Skin of body (tissue), 1 donor: ENCODE measurements at regions not wholly inside any gene's neighbourhood (a gene's known extent, or its start where the extent isn't known, plus 50 kb on each side); places are given as distances from the start of the nearest gene placed in this dataset.

Experiments
- DNase-seq: peaks from one replicate; lab custom pipeline; 2025; lab: John Stamatoyannopoulos, UW

- no peak for DNase-seq
These were observed 94.3 kb upstream of the BHLHE23 start for GRCh38 chr20:63100926-63101699.

DNA sequence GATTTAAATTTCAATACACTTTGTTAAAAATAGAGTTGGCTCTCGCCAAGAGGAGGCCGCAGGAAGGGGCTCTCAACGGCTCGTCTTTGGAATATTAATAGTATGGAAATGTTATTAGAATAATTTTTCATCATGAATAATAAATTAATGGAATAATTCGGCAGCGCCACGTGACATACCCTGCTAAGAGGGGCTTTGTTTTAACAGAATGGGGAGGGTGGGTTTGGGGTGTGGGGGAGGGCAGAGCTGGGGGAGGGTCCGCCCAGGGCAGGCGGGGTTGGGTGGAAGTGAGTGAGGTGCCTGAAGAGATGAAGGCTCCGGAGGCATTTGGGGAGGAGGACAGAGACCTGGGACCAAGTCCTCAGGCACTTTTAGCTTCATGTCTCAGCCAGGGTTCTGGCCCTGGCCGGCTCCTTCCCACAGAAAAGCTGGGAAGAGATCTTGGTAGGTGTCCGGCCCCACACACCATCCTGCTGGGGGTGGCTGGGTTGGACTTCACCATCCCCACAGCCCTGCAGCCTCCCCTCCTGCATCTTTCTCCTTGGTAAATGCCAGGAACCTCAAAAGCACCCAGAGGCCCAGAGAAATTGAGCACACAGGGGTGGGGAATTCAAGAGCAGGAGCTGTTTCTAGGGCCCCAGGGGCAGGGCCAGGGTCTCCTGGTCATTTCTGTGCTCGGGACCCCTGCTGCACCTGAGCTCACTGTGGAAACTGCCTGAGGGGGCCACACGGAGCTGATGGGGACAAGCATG is 93.6 kb upstream of the BHLHE23 start:
- DNase-seq: no peak

- no peak for DNase-seq
These were observed 92.9 kb upstream of the BHLHE23 start for GRCh38 chr20:63099456-63100173.

DNA sequence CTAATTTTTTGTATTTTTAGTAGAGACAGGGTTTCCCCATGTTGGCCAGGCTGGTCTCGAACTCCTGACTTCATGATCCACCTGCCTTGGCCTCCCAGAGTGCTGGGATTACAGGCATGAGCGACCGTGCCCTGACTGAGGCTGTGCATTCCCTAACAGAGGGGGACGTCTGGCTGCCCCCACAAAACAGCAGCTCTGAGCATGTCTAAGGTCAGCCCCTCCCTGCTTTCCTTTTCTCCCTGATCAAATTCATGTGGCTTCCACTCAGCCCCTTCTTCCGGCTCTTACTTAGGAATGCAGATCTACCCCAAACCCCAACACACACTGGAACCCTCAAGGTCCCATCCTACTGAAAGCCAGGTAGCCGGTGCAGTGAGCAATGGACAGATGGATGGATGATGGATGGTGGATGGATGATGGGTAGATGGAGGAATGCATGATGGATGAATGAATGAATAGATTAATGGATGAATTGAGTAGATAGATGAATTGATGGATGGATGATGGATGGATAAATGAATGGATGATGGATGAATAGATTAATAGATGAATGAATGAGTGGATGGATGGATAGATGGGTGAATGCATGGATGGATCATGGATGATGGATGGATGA is 91.5 kb upstream of the BHLHE23 start:
- no peak for DNase-seq

DNA sequence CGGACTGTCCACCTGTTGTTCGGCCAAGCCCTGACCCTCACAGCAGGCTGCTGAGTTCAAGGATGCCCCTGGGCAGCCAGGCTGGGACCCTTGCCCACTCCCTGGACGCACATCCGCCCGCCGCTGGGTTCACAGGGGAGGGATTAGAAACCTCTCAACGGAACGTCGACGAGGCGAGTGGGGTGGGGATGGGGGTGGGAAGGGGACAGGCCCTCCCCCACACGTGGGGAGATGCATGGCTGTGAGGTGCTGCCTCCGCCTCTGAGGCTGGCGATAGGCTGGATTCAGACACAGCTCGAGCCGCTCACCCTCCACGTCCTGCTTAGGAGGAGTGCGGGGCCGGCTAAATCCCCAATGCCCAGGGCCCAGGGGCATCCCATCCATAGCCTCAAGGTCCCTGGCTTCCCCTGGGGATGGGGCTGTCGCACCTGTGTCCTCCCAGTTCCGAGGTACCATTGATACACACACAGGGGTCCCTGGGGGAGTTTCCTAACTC is 90.6 kb upstream of the BHLHE23 start:
- no peak for DNase-seq

- no peak for DNase-seq
These were observed 90.0 kb upstream of the BHLHE23 start for GRCh38 chr20:63096681-63097335.

DNA sequence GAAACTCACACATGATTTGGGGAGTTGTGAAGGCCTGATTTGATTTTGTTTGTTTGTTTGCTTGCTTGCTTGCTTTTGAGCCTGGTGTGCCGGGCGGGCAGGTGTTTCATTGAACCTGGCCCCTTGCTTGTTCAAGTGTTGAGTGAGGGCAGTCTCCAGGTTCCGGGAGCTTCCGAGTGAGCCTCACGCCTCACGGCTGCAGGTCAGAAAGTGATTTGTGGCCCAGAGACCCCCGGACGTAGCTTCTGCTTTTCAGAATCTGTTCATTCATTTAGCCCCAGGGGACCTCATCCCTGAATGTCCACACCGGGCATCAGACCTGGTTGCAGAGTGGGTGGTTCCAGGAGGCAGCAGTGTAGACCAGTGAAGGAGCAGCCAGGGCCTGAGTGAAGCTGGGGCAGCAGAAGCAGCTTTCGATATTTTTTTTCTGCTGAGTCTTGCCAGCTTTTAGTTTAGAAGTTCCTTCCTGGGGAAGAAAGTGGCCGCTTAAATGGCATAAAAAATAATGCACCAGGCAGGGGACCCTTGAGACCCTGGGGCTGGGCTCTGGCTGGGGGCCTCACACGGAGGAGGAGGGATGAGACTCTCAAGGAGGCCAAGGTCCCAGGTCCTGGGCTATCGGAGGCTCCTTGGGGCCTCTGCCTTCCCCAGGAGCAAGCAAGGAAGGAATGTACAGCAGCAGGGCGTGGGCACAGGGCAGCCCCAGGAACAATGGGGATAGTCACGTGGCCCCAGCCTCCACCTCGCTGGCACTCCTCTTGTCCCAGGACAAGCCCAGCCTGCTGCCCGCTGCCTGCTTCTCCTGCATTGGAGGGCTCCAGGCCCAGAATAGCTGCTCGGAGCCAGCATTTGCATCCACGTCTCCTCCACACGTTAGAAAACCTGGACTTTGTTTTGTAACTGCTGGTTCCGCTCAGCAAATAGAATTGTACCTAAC is 89.2 kb upstream of the BHLHE23 start:
- DNase-seq: no peak

GRCh38 chr20:63094767-63095499 is 88.2 kb upstream of the BHLHE23 start:
- DNase-seq: no peak

DNA sequence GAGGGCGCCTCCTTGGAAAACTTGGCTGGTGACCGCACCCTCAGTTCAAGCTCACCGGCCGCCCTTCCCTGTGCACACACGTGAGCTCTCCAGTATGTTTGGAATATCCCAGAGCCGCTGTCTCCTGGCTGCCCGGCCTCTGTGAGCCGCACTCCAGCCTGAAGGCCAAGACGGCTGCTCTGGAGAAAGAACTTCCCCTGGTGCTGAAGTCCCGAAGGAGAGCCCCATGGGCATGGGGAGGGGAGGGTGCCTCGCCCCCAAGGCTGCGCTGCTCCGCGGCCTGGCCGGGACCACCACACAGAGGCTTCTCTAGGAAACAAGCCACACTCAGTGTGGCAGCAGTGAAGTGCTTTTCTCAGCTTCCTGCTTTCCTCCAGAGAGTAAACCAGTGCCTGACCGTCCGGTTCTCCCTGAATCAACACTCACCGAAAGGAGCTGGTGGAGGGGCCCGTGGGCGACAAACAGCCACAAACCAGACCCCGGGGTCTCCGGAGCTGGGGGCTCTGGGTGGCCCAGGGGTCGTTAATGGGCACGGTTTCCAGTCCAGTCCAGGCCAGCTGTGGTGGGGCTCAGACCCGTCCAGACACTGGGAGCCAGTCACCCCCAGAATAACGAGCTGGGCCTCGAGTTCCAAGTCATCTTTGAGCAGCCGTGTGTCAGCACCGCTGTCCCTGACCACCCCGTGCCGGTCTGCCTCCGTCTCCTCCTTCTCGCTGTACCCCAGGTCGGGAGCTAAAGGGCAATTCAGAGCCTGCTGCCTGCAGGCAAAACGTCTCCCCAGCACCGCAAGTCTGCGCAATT is 87.4 kb upstream of the BHLHE23 start:
- no peak for DNase-seq

GRCh38 chr20:63092660-63093215 is 86.0 kb upstream of the BHLHE23 start:
- DNase-seq: no peak

DNA sequence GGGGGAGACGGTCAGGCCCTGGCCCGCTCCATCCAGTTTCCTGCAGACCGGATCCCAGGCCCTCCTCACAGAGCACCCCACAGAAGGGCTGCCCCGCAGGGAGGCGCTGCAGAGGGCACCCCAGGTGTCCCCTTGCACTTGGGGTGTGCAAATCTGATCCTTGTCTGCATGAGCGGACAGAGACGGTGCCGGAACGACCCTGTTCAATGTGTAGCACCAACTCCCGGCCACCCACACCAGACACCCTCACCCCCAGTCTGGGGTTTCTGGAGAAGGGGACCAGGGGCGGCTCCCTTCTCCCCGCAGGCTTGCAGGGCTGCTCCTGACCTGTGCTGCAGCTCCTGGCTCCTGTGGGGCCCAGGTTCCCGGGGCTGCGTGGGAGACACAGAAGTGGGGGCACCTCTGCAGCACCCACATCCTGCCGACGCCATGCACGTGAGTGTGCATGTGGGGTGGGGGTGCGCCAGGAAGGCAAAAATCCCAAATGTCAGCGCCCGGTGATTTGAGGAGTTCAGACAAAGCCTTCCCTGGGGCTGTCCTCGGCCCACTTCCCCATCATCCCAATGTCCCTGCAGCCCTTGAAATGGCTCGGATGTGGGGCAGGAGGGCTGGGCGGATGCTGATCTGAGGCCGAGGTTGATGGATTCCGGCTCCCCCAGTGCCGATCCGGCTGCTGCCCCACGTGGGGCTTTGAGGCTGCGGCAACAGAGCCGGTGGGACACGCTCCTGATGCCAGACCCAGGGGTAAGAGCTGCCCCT is 85.3 kb upstream of the BHLHE23 start:
- no peak for DNase-seq

- no peak for DNase-seq
These were observed 84.2 kb upstream of the BHLHE23 start for GRCh38 chr20:63090682-63091571.

GRCh38 chr20:63090052-63090451 is 83.3 kb upstream of the BHLHE23 start:
- no peak for DNase-seq

DNA sequence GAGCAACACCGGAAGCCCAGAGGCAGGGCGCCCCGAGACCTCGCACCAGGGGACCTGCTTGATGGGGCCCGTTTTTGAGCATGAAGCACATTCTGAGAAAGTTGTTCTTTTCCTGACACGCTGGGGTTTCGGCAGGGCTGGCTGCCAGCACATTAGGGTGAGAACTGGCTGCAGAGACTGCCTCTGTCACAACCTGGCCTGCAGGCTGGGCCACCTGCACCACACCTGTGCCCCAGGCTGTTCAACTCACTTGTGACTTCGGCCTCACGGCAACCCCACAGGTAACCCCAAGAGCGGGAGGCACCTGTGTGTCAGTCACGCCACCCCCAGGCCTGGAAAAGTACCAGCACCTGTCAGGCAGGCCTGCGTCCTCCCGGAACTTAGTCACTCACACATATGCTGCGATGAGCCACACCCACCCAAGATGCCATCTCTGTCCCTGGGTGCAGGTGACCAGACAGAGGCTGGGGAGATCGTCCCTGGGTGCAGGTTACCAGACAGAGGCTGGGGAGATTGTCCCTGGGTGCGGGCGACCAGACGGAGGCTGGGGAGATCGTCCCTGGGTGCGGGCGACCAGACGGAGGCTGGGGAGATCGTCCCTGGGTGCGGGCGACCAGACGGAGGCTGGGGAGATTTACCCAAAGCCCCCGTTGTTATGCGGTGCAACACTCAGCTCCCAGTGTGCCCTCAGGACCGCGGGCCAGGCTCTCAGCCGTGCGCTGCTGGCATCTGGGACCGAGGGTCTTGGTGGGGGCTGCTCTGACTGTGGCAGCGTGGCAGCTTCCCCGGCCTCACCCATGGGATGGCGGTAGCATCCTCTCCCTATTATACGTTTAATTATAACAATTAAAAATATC is 82.5 kb upstream of the BHLHE23 start:
- DNase-seq: no peak
